ENCODE measurements at regions not wholly inside any gene's neighbourhood (a gene's known extent, or its start where the extent isn't known, plus 50 kb on each side); places are given as distances from the start of the nearest gene placed in this dataset. TPM values are rescaled to one million over a fixed set of nuclear protein-coding genes. Genes with fewer than 3 reads are reported as not detected.

DNA sequence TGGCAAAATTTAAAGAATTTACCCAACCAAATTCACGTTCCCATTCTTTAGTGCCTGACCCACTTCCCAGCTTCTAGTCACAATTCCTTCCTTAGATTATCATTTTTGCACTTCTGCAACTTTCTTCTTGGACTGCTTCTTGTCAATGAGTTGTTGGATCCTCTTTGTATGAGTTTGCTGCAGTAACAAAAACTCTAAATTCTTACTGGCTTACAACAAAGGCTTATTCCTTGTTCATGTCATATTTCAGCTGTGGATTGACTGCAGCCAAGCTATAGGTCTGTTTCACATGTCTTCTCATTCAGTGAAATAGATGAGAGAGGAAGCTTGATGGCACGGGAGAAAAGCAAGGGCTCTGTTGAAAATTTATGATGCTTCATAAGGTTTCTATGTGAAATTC lies 50.4 kb upstream of the TGFBR2 start:
- intact Hi-C loops (cut with DNase I): no loop called here
- DNase-seq: no peak
- H3K27ac ChIP-seq: no peak overlapping the region
- WGBS, 3 donors: 81 to 87% (median 84%) methylated on average over 2 of the region's 2 CpGs
- no peak for TF ChIP-seq EP300 (IDR thresholded peaks at IDR 0.05)
- H3K27me3 ChIP-seq: no peaks in the 10 kb centered on the region
- H3K36me3 ChIP-seq: no peaks in the 10 kb centered on the region
- no peak overlapping the region for H3K4me3 ChIP-seq
- no peaks in the 10 kb centered on the region for H3K4me1 ChIP-seq (ENCODE audit: insufficient read depth)
- H3K9me3 ChIP-seq: no peaks in the 10 kb centered on the region

Small RNA genes lying in the stretch of these regions (small RNA-seq; reads per million reads assigned to genes)
- gene RF01848: not detected
